H54 (cell line): ENCODE measurements at regions not wholly inside any gene's neighbourhood (a gene's known extent, or its start where the extent isn't known, plus 50 kb on each side); places are given as distances from the start of the nearest gene placed in this dataset.

ENCODE experiments used
- DNase-seq: peaks from one replicate; pipeline ENCODE4 v3.0.0; 2011; ENCODE audit warnings: low spot score, mixed read lengths; ENCODE audit not compliant: insufficient read length
- FAIRE-seq: peaks from 3 replicates; lab custom pipeline; 2011; peaks lifted over from hg19 to GRCh38; lab: Jason Lieb, UNC
- POLR2A ChIP-seq: IDR thresholded peaks from 2 replicates; pipeline ENCODE4 v1.6.1; 2011; ENCODE audit warnings: low read depth, mild to moderate bottlenecking, low read length

DNA sequence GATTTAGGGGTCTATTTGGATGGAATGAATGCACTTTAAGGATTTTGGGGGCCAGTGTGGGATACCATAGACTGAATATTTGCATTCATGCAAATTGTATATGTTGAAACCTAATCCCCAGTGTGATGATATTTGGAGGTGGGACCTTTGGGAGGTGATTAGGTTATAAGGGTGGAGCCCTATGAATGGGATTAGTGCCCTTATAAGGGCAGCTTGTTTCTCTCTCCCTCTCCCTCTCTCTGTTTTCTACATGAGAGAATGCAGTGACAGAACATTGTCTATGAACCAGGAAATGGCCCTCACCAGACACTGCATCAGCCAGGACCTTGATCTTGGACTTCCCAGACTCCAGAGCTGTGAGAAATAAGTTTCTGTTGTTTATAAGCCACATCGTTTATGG is 166.1 kb downstream of the MED10 start:
- FAIRE-seq (no peak), DNase-seq (no peak)
- no peak for TF ChIP-seq POLR2A

DNA sequence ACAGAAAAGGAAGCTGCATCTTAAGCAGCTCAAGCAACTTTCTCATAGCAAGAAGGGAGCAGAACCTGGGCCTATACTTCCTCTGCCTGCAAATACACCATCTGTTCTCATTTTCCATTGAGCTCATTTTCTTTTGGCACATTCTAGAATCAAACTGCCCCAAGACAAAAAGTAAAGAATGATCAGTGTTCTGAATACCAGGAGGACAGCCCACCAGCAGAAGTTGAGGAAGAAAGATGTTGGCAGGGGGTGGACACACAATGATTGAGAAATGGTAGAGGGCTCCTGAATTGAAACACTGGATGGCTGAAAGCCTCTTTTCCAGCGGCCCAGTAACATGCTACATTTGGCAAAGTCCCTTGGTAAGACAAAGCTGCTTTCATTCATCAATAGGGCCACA is 171.8 kb downstream of the MED10 start:
- TF ChIP-seq POLR2A, result no peak
- DNase-seq, result no peak
- FAIRE-seq, result no peak

DNA sequence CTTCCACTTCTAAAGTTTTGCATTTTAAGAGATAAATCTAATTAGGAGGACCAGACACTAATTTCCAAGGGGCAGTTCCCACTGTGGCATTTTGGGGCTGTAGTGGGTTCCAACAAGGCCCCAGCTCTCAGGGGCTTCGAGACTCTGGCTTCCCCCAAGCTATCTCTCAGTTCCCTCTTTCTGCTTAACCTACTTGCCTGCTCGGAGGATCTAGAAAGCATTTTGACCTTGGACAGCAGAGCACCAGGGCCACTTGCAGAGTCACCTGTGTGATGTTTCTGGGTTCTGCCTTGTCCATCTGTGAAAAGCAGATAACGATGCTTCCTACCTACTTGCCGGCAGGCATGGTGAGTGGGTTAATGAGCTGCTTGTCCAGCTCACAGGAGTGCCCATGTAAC is 175.4 kb downstream of the MED10 start:
- DNase-seq (no peak), FAIRE-seq (no peak)
- TF ChIP-seq POLR2A, result no peak

DNA sequence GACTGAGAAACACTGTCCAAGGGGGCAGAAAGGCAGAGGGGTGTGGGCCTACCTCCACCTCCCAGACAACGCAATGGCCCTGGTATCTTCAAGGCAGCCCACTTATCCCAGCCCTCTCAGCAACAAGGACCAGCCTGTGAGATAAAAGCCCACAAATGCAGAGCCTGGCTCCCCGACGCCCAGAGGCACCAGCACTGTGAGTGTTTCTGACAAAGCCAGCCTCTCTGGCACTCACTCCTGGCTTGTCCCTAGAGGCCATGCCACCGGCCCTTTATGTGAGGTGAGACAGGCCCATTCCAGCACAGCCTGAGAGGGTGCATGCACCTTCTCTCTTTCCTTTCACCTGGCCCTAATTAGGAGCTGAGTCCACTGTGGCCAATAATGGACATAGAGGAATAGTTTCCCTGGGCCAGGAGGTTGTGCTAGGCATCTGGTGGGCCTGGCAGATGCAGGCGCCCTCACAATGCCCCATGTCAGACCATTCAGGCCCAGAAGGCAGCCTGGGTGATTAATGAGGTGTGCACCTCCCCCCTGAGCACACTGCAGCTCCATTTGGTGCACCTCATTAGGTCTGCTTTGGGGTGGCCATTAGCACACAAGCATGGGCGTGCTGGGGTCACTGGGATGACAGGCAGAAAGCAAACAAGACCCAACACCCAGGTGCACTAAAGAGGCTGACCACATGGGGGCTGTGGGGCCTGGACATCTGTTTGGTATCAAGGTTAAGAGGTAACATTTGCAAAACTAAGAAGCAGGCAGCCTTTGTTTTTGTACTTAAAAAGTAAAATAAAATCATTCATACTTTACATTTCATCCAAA is 176.0 kb downstream of the MED10 start:
- DNase-seq, result no peak
- no peak for TF ChIP-seq POLR2A
- FAIRE-seq, result no peak

DNA sequence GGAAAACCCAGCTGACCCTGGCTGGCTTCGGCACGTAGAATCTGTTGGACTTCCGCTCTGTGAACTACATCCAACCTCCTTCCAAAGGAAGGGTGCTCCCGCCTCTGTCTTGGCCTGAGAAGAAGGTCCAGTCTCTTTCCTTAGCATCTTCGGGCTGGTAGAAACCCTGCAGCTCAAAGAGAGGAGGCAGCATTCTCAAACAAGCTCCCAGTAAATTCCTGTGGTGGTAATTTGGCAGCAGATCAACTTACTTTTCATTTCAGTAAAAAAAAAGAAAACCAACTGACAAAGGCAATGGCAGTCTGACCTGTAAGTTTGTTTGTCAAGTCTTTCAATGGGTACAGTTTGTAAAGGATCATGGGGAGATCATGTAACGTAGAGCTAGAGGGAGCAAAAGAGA is 176.7 kb downstream of the MED10 start:
- DNase-seq (no peak), FAIRE-seq (no peak)
- TF ChIP-seq POLR2A, result no peak

DNA sequence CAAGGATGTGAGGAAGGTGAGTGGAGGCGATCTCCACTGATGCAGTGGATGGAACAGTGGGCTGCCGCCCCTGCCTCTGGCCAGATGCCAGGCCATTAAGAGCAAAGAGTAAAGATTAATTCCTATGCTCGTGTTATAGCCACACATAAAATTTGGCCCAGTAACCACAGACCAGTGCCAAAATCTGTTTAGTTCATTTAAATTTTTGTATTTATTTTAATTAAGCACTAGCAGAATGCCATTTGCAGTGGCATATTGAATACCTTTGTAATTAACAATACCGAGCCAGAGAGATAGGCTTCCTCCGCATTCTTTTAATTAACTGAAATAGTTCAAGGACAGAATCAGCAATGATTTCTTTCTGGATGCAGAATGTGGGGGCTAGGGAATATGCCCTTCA is 179.8 kb downstream of the MED10 start:
- TF ChIP-seq POLR2A, result no peak
- FAIRE-seq, result no peak
- no peak for DNase-seq

DNA sequence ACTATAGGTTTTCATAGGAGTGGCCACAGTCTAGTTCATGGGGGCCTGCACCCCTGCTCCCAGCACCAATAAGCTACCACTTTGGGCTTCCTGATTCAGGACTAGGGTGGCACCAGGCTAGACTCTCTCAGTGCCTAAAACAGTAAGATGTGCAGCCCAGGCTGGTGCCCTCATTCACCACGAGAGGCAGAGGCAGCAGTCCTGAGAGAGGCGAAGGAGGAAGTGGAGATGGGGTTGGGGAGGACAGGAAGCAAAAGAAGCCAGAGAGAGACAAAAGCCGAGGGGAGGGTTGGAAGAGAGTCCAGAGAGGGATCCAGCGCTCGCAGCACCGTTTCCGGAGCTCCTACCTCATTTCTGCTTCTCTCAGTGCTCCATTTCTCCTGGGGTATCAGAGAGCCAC is 180.9 kb downstream of the MED10 start:
- no peak for DNase-seq
- TF ChIP-seq POLR2A, result no peak
- FAIRE-seq, result no peak

DNA sequence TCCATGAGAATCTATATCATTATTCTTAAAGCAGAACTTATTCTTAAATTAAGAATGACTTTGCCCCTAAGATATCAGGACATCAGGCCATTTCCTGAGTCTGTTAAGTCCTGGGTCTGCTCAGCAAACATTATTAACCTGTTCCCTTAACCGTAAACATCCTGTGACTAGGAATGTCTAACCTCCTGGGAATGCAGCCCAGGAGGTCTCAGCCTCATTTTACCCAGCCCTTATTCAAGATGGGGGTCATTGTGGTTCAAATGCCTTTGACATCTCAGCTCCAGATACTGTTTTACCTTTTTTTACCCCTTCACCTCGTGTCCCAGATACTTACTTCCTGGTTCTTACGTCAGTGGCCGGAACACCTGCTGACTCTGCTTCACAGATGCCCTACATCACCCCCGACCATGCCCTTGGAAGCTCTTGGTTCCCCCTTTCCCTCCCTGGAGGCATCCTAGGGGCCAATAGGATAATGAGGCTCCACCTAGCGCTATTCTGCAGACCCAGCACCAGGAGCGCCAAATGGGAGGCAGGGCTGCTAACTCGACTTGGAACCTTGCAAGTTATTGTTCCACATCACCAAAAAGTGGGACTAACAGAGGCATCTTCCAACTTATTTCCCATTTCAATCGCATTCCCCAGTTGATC is 182.5 kb downstream of the MED10 start:
- no peak for TF ChIP-seq POLR2A
- DNase-seq (no peak), FAIRE-seq (no peak)

DNA sequence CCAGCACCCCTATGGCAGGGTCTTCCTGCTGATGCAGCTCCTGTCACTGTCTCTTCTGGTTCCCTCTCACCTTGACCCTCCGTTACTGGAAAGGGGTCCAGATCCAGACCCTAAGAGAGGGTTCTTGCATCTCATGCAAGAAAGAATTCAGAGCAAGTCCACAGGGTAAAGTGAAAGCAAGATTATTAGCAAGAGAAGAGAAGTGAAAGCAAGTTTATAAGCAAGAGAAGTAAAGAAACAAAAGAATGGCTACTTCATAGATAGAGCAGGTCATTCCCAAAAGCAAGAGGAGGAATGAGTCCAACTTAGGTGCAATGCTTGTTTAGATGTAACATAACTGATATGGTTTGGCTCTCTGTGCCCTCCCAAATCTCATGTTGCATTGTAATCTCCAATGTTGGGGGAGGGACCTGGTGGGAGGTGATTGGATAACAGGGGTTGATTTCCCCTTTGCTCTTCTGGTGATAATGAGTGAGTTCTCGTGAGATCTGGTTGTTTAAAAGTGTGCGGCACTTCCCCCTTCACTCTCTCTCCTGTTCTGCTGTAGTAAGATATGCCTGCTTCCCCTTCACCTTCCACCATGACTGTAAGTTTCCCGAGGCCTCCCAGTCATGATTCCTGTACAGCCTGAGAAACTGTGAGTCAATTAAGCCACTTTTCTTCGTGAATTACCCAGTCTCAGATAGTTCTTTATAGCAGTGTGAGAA is 183.3 kb downstream of the MED10 start:
- FAIRE-seq (no peak), DNase-seq (no peak)
- TF ChIP-seq POLR2A, result no peak

DNA sequence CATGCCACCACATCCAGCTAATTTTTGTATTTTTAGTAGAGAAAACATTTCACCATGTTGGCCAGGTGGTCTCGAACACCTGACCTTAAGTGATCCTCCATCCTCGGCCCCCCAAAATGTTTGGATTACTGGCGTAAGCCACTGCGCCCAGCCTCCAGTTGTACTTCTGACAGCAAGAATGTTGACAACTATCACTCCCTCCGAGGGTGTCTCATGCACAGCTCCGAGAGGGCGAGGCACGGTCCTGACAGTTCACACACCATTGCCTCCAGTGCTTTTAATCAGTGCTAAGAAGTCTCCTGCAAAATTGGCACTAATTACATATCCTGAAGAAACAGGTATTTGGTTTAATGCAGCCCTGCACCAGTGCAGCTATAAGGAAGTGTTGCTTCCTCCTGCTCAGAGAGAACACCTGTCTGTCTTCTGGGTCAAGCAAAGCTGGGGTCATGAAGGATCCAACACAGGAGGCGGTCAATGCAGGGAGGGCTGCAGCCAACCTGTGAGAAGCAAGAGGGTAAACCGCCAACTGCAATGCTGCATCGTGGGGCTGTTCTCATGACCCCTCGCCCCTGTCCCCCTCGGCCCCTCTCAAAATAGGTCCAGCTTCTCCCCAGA is 184.0 kb downstream of the MED10 start:
- no peak for FAIRE-seq
- no peak for DNase-seq
- TF ChIP-seq POLR2A, result no peak

DNA sequence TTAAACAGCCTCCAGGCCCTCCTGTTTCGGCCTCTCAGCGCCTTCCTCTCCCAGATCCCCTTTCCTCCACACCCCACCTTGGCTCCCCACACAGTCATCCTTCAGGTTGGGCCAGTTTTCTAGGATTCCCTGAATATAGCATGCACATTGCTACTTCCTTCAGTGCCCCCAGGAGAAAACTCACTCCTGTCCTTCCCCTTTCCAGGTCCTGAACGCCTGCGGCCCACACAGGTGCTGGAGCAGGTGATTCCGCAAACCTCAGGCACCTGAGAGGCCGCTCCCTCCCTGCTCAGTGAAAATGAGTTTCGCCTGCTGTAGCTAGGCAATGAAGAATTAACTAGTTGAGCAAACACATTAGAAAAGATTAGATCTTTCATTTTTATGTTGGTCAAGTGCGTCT is 185.0 kb downstream of the MED10 start:
- FAIRE-seq (no peak), DNase-seq (no peak)
- TF ChIP-seq POLR2A, result no peak

DNA sequence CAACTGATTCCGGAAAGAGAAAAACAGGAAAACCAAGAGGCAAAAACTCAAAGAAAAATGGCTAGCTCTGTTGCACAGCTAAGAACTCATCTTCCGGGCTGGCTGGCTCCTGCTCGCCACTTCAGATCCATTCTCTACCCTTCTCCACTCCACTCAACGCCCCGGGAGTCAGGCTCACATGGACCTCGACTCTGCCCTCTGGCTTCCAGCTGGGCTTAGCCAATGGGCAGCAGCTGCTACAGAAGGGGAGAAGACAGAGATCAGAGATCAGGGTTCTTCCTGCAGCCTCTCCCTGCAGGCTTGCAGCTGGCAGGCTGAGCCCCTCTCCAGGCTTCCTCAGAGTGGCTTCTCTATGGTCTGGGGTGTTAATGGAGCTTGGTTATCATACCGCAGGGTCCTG is 187.5 kb downstream of the MED10 start:
- TF ChIP-seq POLR2A, result no peak
- no peak for DNase-seq
- no peak for FAIRE-seq

DNA sequence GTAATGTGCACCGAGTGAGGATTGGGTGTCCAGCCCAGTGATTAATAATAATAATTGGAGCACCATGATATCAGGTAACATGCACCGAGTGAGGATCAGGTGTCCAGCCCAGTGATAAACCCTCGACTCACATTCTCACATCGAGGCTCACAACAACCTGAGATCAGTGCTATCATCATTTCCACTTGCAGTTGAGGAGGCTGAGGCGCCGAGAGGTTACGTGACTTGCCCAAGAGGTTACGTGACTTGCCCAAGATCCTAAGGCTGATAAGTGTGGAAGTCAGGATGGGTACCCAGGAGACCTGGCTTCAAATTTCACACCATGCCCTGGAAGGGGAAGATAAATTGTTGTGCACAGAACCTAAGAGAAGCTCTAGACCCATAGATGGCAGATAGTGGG is 189.4 kb downstream of the MED10 start:
- no peak for TF ChIP-seq POLR2A
- FAIRE-seq (no peak), DNase-seq (no peak)

DNA sequence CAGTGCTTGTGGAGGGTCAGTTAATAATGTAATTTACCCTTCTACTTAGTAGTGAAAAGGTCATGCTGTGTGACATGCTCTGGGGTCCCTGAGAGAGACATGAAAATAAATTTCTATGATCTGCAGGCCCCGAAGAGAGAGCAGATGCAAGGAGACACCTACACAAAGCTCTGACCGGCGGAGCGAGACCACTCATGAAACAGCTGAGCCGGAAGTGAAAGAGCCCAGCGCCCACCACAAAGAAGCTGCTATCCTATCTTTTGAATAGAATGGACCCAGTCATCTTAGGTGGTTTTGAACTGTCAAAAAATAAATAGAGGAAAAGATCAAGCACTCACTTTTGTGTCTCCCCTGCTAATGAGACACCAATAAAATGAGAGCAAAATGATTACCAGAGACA is 190.0 kb downstream of the MED10 start:
- no peak for FAIRE-seq

DNA sequence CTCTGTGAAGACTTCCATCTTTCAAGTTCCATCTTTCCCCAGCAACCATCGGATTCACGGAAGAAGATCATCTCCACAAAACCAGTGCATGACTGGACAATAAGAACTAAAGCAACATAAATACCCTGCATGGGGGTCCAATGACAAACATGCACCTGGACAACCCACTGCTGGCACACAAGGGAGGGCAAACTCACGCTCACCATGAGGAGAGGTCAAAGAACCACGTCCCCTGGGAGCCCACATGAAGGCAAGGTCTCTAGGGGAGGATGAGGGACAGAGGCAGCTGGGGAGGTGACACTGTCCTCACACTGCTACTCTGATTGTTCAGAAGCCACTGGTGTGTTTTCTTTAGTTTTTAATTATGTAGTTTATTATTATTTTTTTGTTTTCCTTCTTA is 190.8 kb downstream of the MED10 start:
- DNase-seq (no peak), FAIRE-seq (no peak)
- TF ChIP-seq POLR2A, result no peak

More for the DNA sequence above, 190.0 kb downstream of the MED10 start:
- DNase-seq, result no peak
- no peak for TF ChIP-seq POLR2A
